ENCODE measurements at regions not wholly inside any gene's neighbourhood (a gene's known extent, or its start where the extent isn't known, plus 50 kb on each side); places are given as distances from the start of the nearest gene placed in this dataset.

DNA sequence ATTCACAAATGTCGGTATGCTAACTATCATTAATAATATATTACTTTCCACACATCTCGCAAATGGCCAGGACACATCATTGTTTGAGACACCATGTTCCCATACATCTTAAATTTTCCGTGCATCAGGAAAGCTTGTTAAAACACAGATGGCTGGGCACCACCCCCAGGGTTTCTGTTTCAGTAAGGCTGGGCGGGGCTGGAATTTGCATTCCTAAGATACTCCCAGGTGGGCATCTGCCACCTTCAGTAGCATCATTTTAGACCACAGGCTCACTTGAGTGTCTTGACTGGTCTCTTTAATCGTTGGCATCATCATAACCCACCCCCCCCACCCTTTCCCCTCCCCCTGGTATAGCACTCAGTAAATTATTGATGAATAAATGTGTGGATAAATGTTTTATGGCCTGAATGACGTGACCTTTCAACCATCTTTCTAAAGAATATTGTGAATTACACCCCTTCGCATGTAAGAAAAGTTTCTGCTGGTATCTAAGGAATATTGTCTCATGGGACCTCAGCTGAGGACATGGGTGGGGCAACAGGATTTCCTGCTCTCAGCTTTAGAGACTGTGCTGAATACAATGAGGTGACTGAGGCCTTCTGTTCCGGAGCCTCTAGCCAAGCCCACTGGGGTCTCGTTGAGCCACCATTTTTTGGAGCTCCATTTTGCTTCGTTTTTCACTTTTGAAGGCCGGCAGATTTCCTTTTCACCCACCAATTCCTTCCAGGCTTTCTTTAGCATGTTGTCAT, 124.1 kb upstream of the NEDD9 start:
- peaks cover 65% of the 10 kb centered on the region for H3K36me3 Mint-ChIP-seq (ENCODE audit: low read depth)
- no peaks in the 10 kb centered on the region for H3K27me3 Mint-ChIP-seq
- intact Hi-C loops (cut with micrococcal nuclease) = no loop called here
- no peak for DNase-seq
- H3K4me3 Mint-ChIP-seq = peak overlapping the region; percentile 13
- H3K4me1 Mint-ChIP-seq = peaks cover 77% of the 10 kb centered on the region
- H3K9me3 Mint-ChIP-seq = peaks cover 27% of the 10 kb centered on the region
- peak overlapping the region; percentile 59 for H3K27ac Mint-ChIP-seq

DNA sequence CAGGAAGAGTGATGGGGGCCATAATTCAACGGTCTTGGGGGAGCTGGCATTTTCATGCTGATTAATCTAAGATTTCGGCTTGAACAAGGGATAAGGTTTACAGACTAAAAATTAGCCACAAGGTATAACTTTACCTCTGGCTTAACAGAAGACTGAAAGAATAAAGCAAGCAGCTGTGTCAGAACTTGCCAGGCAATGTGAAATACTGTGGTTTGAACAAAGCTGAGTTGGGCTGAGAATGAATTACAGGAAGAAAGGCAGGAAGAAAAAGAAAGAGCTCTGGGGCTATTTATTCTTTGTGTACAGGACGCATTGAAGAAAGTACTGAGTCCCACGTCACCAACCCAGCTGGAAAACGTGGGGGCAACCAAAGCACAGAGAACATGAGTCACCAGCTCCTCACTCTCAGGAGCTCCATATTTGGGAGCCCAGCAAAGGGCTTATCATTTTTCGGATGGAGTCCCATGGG, 121.5 kb upstream of the NEDD9 start:
- Mint-ChIP-seq H3K4me3 (peak overlapping the region; percentile 68), H3K36me3 (ENCODE audit: low read depth) (peaks cover 69% of the 10 kb centered on the region)

DNA sequence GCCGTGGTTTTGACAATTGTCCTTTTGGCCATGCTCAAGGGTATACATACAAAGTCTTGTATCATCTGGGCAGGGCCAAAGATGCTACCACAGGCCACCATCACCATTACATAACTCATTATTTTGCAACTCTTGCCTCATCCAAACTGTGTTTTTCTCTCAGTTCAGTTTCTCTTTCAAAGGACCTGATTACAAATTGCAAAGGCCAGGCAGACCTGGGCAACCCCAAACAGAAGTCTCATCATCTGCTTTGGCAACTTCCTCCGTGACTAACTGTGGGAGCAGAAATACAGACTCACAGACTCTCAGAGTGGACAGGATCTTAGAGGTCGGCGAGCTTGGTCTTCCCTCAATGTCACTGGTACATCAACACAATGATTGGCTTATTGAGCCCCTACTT, 117.8 kb upstream of the NEDD9 start:
- peaks cover 86% of the 10 kb centered on the region for H3K4me1 Mint-ChIP-seq
- no peak for DNase-seq
- intact Hi-C loops (cut with micrococcal nuclease) = no loop called here
- H3K36me3 Mint-ChIP-seq (ENCODE audit: low read depth) = peaks cover 70% of the 10 kb centered on the region
- no peaks in the 10 kb centered on the region for H3K27me3 Mint-ChIP-seq
- peak overlapping the region; percentile 12 for H3K27ac Mint-ChIP-seq
- no peak overlapping the region for H3K4me3 Mint-ChIP-seq
- H3K9me3 Mint-ChIP-seq = peaks cover 31% of the 10 kb centered on the region

More for the DNA sequence above, 121.5 kb upstream of the NEDD9 start:
- peak; percentile 87 for DNase-seq
- intact Hi-C loops (cut with micrococcal nuclease) = loop anchor here (1.0 to 2.0 kb wide), 4 partner anchors 11 to 29 kb away; no protein-coding TSS in a partner anchor
- Mint-ChIP-seq H3K9me3 (peaks cover 26% of the 10 kb centered on the region), H3K4me1 (peaks cover 73% of the 10 kb centered on the region), H3K27ac (peak overlapping the region; percentile 86), H3K27me3 (no peaks in the 10 kb centered on the region)

DNA sequence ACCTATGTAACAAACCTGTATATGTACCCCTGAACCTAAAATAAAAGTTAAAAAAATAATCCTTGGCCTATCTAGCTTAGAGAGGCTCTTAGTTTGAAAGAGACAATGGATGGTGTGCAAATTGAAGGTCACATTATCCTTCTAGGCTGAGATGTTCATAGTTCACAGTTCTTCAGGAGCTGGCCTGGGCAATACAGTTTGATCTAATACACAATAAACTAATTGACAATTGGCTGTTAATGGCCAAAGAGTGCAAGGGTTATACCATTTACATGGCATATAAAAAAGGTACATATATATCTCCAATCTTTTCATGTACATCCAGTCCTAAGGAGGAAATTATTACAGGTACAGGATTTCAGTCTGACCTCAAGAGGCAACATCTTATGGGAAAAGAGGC, 117.4 kb upstream of the NEDD9 start:
- H3K4me3 Mint-ChIP-seq = no peak overlapping the region
- peaks cover 31% of the 10 kb centered on the region for H3K9me3 Mint-ChIP-seq
- no peak for DNase-seq
- no peaks in the 10 kb centered on the region for H3K27me3 Mint-ChIP-seq
- peaks cover 72% of the 10 kb centered on the region for H3K36me3 Mint-ChIP-seq (ENCODE audit: low read depth)
- intact Hi-C loops (cut with micrococcal nuclease) = no loop called here
- H3K27ac Mint-ChIP-seq = no peak overlapping the region
- peaks cover 88% of the 10 kb centered on the region for H3K4me1 Mint-ChIP-seq

DNA sequence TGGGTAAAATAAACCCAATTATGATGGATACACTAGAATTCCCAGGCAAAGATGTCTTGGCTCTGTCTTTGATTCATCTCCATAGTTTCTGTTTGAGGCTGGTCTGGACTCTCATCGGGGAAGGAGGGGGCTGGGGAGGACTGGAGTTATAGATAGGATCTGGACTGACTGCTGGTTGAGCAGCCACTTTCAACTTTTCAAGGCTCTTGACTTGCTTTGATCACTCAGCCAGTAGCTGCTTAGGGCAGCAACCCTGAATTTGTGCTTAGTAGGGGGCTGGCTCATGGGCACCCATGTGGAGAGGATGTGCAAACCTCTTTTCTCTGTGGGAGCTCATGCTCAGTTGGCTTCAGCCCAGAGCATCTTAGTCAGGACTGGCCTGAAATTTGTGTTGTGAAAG, 114.0 kb upstream of the NEDD9 start:
- H3K9me3 Mint-ChIP-seq = peaks cover 25% of the 10 kb centered on the region
- intact Hi-C loops (cut with micrococcal nuclease) = no loop called here
- peaks cover 88% of the 10 kb centered on the region for H3K4me1 Mint-ChIP-seq
- no peak for DNase-seq
- no peak overlapping the region for H3K27ac Mint-ChIP-seq
- H3K27me3 Mint-ChIP-seq = no peaks in the 10 kb centered on the region
- no peak overlapping the region for H3K4me3 Mint-ChIP-seq
- H3K36me3 Mint-ChIP-seq (ENCODE audit: low read depth) = peaks cover 70% of the 10 kb centered on the region

DNA sequence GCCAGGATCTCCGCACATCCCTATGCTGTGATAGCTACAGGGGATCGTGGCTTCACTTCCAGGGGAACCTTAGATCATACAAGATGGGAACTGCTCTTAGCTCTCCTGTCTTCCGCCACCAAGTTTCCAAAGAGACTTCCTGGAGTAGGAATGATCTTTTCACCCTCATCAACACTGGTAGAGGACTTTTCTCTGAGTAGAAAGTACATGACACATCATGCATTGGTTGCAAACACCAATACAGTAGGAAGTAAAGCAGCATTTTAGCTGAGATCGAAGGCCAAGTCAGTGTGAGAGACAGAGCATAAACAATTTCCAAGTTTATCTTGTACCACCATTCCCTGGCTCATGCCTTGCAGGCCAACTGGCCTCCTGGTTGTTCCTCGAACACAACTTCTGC, 113.1 kb upstream of the NEDD9 start:
- intact Hi-C loops (cut with micrococcal nuclease) = no loop called here
- DNase-seq = no peak
- peak overlapping the region; percentile 56 for H3K27ac Mint-ChIP-seq
- no peak overlapping the region for H3K4me3 Mint-ChIP-seq
- H3K36me3 Mint-ChIP-seq (ENCODE audit: low read depth) = peaks cover 70% of the 10 kb centered on the region
- H3K4me1 Mint-ChIP-seq = peaks cover 88% of the 10 kb centered on the region
- H3K27me3 Mint-ChIP-seq = no peaks in the 10 kb centered on the region
- H3K9me3 Mint-ChIP-seq = peaks cover 32% of the 10 kb centered on the region

DNA sequence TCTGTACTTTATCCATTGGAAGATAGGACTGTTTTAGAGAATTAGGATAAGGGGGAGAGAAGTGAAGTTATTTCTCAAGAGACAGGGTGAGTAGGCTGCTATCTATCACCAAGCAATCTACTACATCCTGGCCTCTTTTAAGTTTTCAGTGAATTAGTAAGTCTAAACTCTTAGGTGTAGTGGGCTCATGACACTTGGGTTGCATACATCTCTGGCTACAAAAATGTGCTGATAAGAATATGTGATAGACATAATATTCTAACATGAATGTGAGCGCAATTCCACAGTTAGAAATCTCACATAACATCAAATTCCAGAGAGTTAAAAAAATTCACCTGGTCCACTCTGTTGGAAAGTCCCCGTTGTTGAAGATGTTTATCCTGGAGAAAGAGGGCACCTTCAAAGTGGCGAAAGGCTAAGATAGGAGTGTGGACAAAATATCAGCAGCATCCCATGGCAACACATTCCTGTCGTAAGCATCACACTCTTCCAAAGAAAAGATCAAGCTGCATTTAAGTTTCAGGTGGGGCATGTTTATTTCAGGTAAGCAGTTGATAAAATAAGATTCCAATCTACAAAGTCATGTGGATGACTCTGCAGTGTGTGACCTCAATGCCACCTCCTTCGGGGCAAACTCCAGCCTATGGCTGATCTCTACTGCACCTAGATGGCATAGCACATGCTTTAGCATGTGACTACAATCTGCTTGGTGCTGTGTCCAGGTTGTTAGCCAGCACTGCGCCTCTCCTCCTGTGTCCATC, 111.7 kb upstream of the NEDD9 start:
- H3K27me3 Mint-ChIP-seq = no peaks in the 10 kb centered on the region
- DNase-seq = no peak
- H3K4me3 Mint-ChIP-seq = peak overlapping the region; percentile 2
- intact Hi-C loops (cut with micrococcal nuclease) = loop anchor here (1.0 to 2.0 kb wide), 6 partner anchors 10 to 152 kb away; no protein-coding TSS in a partner anchor
- H3K27ac Mint-ChIP-seq = peak overlapping the region; percentile 70
- peaks cover 81% of the 10 kb centered on the region for H3K4me1 Mint-ChIP-seq
- H3K36me3 Mint-ChIP-seq (ENCODE audit: low read depth) = peaks cover 68% of the 10 kb centered on the region
- peaks cover 32% of the 10 kb centered on the region for H3K9me3 Mint-ChIP-seq

DNA sequence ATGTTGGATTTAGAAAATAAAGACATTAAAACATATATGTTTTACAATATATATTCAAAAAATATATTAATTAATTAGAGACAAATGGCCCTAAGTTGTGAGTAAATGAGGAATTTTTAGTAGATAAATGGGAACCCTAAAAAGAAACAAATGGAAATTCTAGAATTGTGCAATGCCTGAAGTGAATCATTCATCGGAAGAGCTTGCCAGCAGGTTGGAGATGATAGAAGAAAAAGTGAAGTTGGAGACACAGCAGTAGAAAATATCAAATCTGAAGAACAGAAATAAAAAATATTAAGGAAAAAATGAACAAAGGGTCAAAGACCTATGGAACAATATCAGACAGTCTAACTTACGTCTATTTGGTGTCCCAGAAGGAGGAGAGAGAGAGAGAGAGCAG, 109.4 kb upstream of the NEDD9 start:
- H3K27me3 Mint-ChIP-seq = no peaks in the 10 kb centered on the region
- H3K4me1 Mint-ChIP-seq = peaks cover 58% of the 10 kb centered on the region
- intact Hi-C loops (cut with micrococcal nuclease) = loop anchor here (1.0 to 2.0 kb wide), 2 partner anchors 12 to 33 kb away; no protein-coding TSS in a partner anchor
- peak overlapping the region; percentile 70 for H3K27ac Mint-ChIP-seq
- peaks cover 18% of the 10 kb centered on the region for H3K9me3 Mint-ChIP-seq
- DNase-seq = no peak
- H3K4me3 Mint-ChIP-seq = no peak overlapping the region
- H3K36me3 Mint-ChIP-seq (ENCODE audit: low read depth) = peaks cover 59% of the 10 kb centered on the region

DNA sequence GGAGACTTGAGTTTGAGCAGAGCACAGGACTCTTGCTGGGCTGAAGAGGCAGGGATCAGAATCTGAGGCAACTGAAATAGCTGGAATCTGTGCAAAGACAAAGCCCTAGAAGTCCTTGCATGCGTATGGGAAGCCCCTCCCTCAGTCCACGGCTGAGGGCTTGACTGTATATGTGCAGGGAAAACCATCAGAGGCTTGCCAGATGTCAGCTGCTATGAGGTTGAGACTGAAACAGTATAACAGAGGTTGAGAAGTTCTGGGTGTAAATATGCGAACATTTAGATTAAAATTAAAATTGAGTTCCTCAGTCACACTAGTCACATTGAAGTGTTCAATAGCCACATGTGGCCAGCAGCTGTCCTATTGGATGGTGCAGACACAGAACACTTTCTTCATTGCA, 108.8 kb upstream of the NEDD9 start:
- H3K27me3 Mint-ChIP-seq = no peaks in the 10 kb centered on the region
- H3K4me1 Mint-ChIP-seq = peaks cover 54% of the 10 kb centered on the region
- no peak overlapping the region for H3K4me3 Mint-ChIP-seq
- intact Hi-C loops (cut with micrococcal nuclease) = no loop called here
- peaks cover 18% of the 10 kb centered on the region for H3K9me3 Mint-ChIP-seq
- H3K27ac Mint-ChIP-seq = peak overlapping the region; percentile 27
- peaks cover 58% of the 10 kb centered on the region for H3K36me3 Mint-ChIP-seq (ENCODE audit: low read depth)
- no peak for DNase-seq

DNA sequence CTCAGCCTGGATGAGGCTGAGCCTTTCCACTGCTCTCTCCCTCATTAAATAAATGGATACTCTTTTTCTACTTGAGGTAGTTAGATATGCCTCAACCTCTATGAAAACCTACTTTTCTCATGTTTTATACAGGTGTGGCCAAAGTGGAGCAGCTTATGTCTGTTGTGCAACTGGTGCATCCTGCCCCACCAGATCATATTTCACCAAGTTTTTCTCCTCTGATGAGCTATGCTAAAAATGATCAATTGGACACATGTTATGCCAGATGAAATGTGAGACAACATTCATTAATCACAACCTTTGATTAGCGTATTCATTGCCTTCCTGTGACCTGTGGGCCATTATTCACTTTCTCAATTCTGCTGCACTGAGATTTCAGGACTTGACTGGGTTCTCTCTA, 106.9 kb upstream of the NEDD9 start:
- H3K4me1 Mint-ChIP-seq = peaks cover 39% of the 10 kb centered on the region
- no peak for DNase-seq
- intact Hi-C loops (cut with micrococcal nuclease) = no loop called here
- H3K9me3 Mint-ChIP-seq = peaks cover 21% of the 10 kb centered on the region
- H3K27me3 Mint-ChIP-seq = no peaks in the 10 kb centered on the region
- H3K27ac Mint-ChIP-seq = no peak overlapping the region
- H3K36me3 Mint-ChIP-seq (ENCODE audit: low read depth) = peaks cover 53% of the 10 kb centered on the region
- no peak overlapping the region for H3K4me3 Mint-ChIP-seq

DNA sequence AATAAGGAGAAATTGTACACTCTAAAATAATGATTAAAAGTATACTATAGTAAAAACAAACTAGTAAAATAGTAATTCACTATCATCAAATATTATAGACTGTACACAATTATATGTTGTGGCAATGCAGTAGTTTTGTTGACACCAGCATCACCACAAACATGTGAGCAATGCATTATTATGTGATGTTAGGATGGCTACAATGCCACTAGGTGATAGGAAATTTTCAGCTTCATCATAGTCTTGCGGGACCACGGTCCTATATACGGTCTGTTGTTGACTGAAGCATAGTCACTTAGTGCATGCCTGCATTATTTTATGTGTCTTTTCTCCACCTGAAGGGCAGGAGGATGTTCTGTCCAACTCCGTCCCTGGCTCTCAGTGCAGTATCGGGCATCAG, 104.8 kb upstream of the NEDD9 start:
- intact Hi-C loops (cut with micrococcal nuclease) = no loop called here
- H3K36me3 Mint-ChIP-seq (ENCODE audit: low read depth) = peaks cover 53% of the 10 kb centered on the region
- H3K9me3 Mint-ChIP-seq = peaks cover 26% of the 10 kb centered on the region
- H3K4me1 Mint-ChIP-seq = peaks cover 35% of the 10 kb centered on the region
- no peaks in the 10 kb centered on the region for H3K27me3 Mint-ChIP-seq
- no peak overlapping the region for H3K4me3 Mint-ChIP-seq
- DNase-seq = no peak
- no peak overlapping the region for H3K27ac Mint-ChIP-seq

DNA sequence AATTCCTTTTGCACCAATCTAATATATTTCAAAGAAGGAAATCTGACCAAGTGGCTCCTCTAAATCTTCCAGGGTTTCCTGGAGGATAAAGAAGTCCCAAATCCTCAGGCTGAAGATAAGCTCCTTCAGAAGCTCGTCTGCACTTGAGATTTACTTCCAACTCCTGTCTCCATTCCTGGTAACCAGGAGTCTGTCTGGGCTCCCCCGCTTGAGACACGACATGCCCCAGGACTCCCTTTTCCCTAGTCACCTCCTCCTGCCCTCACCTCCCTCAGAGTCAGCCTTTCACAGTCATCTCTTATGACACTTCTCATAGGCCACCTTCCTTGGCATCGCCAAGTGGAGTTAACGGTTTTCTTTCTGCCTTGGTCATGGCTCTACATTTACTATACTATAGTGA, 103.4 kb upstream of the NEDD9 start:
- Mint-ChIP-seq H3K4me3 (no peak overlapping the region), H3K4me1 (peaks cover 37% of the 10 kb centered on the region), H3K9me3 (peaks cover 28% of the 10 kb centered on the region), H3K36me3 (ENCODE audit: low read depth) (peaks cover 53% of the 10 kb centered on the region), H3K27ac (no peak overlapping the region), H3K27me3 (no peaks in the 10 kb centered on the region)
- intact Hi-C loops (cut with micrococcal nuclease) = no loop called here
- DNase-seq = no peak

DNA sequence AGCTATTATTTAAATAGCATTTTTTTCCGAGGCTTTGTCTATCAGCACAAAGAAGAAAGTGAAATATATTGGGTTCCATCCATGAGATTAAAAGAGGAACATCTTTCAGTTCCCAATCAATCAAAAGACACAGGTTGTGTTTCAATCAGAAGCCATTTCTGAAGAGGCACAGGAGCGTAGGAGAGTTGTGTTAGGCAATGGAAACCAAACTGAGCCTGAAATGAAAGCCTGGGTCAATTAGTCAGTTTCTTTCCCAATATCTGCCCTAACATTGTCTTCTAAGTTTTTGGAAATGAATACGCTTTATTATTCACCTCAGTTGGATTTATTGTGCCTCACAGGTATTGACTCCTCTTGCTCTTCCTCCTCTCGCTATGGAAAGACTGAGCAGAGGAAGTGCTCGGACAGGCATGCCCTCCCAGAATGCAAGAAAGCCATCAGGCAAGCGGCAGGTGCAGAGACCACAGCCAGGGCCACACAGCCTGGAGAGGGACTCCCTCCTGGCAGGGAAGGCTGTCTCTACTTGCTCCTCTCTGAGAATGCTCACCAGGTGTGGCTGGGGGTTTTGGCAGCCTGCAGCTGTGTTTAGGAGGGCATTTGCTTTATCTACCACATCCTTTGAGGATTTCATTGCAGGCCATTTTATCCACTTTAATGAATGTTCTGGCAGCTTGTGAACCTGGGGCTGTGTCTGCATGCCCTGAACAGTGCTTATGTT, 100.8 kb upstream of the NEDD9 start:
- H3K4me3 Mint-ChIP-seq = no peak overlapping the region
- H3K27ac Mint-ChIP-seq = peak overlapping the region; percentile 74
- H3K36me3 Mint-ChIP-seq (ENCODE audit: low read depth) = peaks cover 46% of the 10 kb centered on the region
- no peak for DNase-seq
- H3K27me3 Mint-ChIP-seq = no peaks in the 10 kb centered on the region
- peaks cover 19% of the 10 kb centered on the region for H3K9me3 Mint-ChIP-seq
- intact Hi-C loops (cut with micrococcal nuclease) = loop anchor here (1.0 kb wide), 1 partner anchor 9 kb away; no protein-coding TSS in a partner anchor
- peaks cover 56% of the 10 kb centered on the region for H3K4me1 Mint-ChIP-seq
